Stimulated activated memory B cell treated with anti-CD40 and anti-IgM and Interleukin-4, amounts not matched to agents 10 μg/mL and 1 μg/mL and 100 μg/mL, for 72 hours (primary cell): ENCODE measurements at regions not wholly inside any gene's neighbourhood (a gene's known extent, or its start where the extent isn't known, plus 50 kb on each side); places are given as distances from the start of the nearest gene placed in this dataset.

ENCODE experiments used
- ATAC-seq: fragments of 150-1000 bp; cut with Tn5 transposase; 2 replicates; pipeline ENCODE4 v1.10.0; 2021
- H3K27ac Mint-ChIP-seq: one replicate; pipeline ENCODE4 v1.8.0; 2022; ENCODE audit warnings: mild to moderate bottlenecking, mixed read lengths
- H3K27me3 Mint-ChIP-seq: one replicate; pipeline ENCODE4 v1.8.0; 2022; ENCODE audit warnings: mixed read lengths
- H3K36me3 Mint-ChIP-seq: one replicate; pipeline ENCODE4 v1.8.0; 2022; ENCODE audit warnings: mixed read lengths
- H3K4me1 Mint-ChIP-seq: one replicate; pipeline ENCODE4 v1.8.0; 2022; ENCODE audit warnings: mixed read lengths
- H3K4me3 Mint-ChIP-seq: one replicate; pipeline ENCODE4 v1.8.0; 2022; ENCODE audit warnings: mild to moderate bottlenecking, moderate library complexity, mixed read lengths
- H3K9me3 Mint-ChIP-seq: one replicate; pipeline ENCODE4 v1.8.0; 2022; ENCODE audit warnings: mixed read lengths

GRCh38 chr7:131096267-131096927, 231.3 kb upstream of the MKLN1 start:
- H3K36me3 Mint-ChIP-seq: peaks cover 45% of the 10 kb centered on the region
- H3K27ac Mint-ChIP-seq: no peak overlapping the region

GRCh38 chr7:131097662-131098376, 229.9 kb upstream of the MKLN1 start:
- Mint-ChIP-seq H3K27ac (peak overlapping the region; percentile 11), H3K9me3 (no peaks in the 10 kb centered on the region), H3K36me3 (peaks cover 55% of the 10 kb centered on the region), H3K27me3 (no peaks in the 10 kb centered on the region), H3K4me1 (peaks cover 87% of the 10 kb centered on the region), H3K4me3 (no peak overlapping the region)
- ATAC-seq: no peak

More at GRCh38 chr7:131096267-131096927, 231.3 kb upstream of the MKLN1 start:
- peaks cover 86% of the 10 kb centered on the region for H3K4me1 Mint-ChIP-seq
- ATAC-seq: no peak
- H3K4me3 Mint-ChIP-seq: no peak overlapping the region
- H3K27me3 Mint-ChIP-seq: no peaks in the 10 kb centered on the region
- H3K9me3 Mint-ChIP-seq: no peaks in the 10 kb centered on the region

- peaks cover 88% of the 10 kb centered on the region for H3K4me1 Mint-ChIP-seq
- peaks cover 60% of the 10 kb centered on the region for H3K36me3 Mint-ChIP-seq
- no peaks in the 10 kb centered on the region for H3K27me3 Mint-ChIP-seq
- no peaks in the 10 kb centered on the region for H3K9me3 Mint-ChIP-seq
- ATAC-seq: no peak
- peak overlapping the region; percentile 11 for H3K4me3 Mint-ChIP-seq
- H3K27ac Mint-ChIP-seq: peak overlapping the region; percentile 11
Measured at GRCh38 chr7:131098527-131098926, 229.1 kb upstream of the MKLN1 start.

GRCh38 chr7:131100357-131101054, 227.2 kb upstream of the MKLN1 start:
- Mint-ChIP-seq H3K4me1 (peaks cover 91% of the 10 kb centered on the region), H3K27ac (peak overlapping the region; percentile 66), H3K27me3 (no peaks in the 10 kb centered on the region), H3K4me3 (peak overlapping the region; percentile 57), H3K36me3 (peaks cover 60% of the 10 kb centered on the region), H3K9me3 (no peaks in the 10 kb centered on the region)
- ATAC-seq: no peak

- Mint-ChIP-seq H3K27ac (peak overlapping the region; percentile 31), H3K36me3 (peaks cover 60% of the 10 kb centered on the region), H3K27me3 (no peaks in the 10 kb centered on the region), H3K4me1 (peaks cover 65% of the 10 kb centered on the region), H3K4me3 (peak overlapping the region; percentile 66), H3K9me3 (no peaks in the 10 kb centered on the region)
- ATAC-seq: no peak
Measured at GRCh38 chr7:131103997-131104396, 223.7 kb upstream of the MKLN1 start.

DNA sequence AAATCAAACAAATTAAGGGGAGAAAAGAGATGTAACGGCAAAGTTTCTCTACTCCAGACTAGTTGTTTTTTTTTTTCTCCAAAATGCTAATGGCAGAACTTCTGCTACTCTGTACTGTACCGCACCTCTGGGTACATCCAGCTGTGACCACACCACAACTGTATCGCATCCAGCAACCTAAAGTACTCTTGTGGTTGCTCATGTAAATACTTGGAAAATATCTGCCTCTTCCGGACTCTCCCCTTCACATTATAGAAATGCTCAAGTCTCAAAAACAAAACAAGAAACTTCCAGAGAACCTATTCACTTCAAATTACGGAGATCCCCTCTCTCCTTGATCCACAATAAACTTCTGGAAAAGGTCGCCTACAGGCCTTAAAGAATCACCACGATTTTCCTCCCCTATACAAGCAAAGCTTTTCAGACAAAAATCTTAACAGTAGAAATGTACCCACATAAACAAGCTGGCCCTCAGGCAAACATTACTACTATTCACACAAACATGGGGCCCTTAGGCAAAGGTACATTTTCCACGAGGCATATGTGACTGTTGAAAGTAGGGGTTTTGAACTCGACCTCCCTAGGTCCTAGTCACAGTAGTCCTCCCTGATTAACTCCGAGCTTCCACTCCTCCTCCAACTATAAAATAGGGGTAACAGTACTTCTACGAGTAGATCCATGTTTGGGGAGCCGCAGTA, 222.9 kb upstream of the MKLN1 start:
- Mint-ChIP-seq H3K27ac (peak overlapping the region; percentile 31), H3K4me3 (peak overlapping the region; percentile 66), H3K36me3 (peaks cover 57% of the 10 kb centered on the region), H3K4me1 (peaks cover 68% of the 10 kb centered on the region), H3K9me3 (no peaks in the 10 kb centered on the region), H3K27me3 (no peaks in the 10 kb centered on the region)
- no peak for ATAC-seq

DNA sequence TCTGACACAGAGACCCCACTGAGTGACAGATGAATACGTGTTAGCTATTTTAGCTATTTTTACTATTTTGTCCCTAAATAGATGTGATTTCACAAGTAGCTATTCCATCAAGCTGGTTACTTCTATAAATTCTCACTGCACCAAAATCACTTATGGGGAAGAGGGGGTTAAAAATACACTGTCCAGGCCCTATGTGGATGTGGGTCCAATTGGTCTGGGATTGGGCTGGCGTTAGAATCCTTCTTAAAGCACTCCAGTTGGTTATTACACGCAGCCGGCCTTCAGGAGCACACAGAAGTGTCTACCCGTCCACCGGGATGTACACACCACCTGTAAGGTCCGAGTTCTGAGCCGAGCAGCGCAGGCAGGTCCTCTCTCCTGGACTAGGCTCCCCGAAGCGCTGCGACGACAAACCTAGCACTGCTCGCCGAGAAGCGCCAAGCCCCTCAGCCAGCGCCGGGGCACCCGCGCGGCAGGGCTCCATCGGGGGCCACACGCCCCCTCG, 222.3 kb upstream of the MKLN1 start:
- Mint-ChIP-seq H3K9me3 (no peaks in the 10 kb centered on the region), H3K27me3 (no peaks in the 10 kb centered on the region), H3K4me3 (peak overlapping the region; percentile 66), H3K4me1 (peaks cover 64% of the 10 kb centered on the region), H3K27ac (peak overlapping the region; percentile 31), H3K36me3 (peaks cover 54% of the 10 kb centered on the region)
- ATAC-seq: no peak

GRCh38 chr7:131105799-131106680, 221.6 kb upstream of the MKLN1 start:
- no peaks in the 10 kb centered on the region for H3K27me3 Mint-ChIP-seq
- peaks cover 65% of the 10 kb centered on the region for H3K4me1 Mint-ChIP-seq
- no peaks in the 10 kb centered on the region for H3K9me3 Mint-ChIP-seq
- H3K36me3 Mint-ChIP-seq: peaks cover 48% of the 10 kb centered on the region
- ATAC-seq: peak; percentile 78
- peak overlapping the region; percentile 84 for H3K4me3 Mint-ChIP-seq
- H3K27ac Mint-ChIP-seq: peak overlapping the region; percentile 89

DNA sequence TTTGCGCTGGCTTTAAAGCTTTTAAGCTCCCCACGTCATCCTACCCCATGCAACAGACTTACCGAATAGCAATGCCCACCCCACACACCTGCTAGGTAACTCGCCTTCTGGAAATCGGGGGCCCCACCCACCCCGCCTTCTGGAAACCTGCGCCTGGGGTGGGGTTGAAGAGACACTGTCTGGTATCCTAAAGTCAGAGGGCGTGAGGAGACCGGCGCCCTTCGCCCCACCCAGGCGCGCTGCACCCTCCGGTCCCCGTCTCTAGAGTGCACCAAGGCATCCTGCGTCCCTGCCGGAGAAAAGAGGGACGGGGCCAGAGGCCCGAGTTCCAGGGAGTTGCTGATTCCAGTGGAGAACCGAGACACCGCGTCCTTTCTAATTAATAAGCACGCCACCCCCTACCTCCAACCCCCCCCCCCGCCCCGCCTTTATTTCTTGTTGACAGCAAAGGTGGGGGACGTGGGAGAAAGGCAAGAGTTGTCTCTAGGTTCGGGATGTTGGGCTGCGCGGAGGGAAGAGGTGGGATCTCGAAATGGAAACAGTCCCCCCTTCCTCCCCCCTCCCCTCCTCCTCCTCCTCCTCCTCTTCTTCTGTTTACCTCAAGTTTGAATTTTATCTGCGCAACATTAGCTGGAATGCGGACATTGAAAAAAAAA, 220.9 kb upstream of the MKLN1 start:
- H3K36me3 Mint-ChIP-seq: peaks cover 44% of the 10 kb centered on the region
- no peaks in the 10 kb centered on the region for H3K9me3 Mint-ChIP-seq
- ATAC-seq: peak; percentile 5
- peaks cover 65% of the 10 kb centered on the region for H3K4me1 Mint-ChIP-seq
- peak overlapping the region; percentile 89 for H3K27ac Mint-ChIP-seq
- H3K4me3 Mint-ChIP-seq: peak overlapping the region; percentile 84
- no peaks in the 10 kb centered on the region for H3K27me3 Mint-ChIP-seq

- peaks cover 62% of the 10 kb centered on the region for H3K4me1 Mint-ChIP-seq
- ATAC-seq: peak; percentile 76
- H3K27ac Mint-ChIP-seq: peak overlapping the region; percentile 89
- no peaks in the 10 kb centered on the region for H3K9me3 Mint-ChIP-seq
- peak overlapping the region; percentile 84 for H3K4me3 Mint-ChIP-seq
- no peaks in the 10 kb centered on the region for H3K27me3 Mint-ChIP-seq
- peaks cover 37% of the 10 kb centered on the region for H3K36me3 Mint-ChIP-seq
Measured at GRCh38 chr7:131107337-131108211, 220.1 kb upstream of the MKLN1 start.

- peaks cover 60% of the 10 kb centered on the region for H3K4me1 Mint-ChIP-seq
- H3K36me3 Mint-ChIP-seq: peaks cover 31% of the 10 kb centered on the region
Measured at GRCh38 chr7:131108212-131108940, 219.3 kb upstream of the MKLN1 start.

GRCh38 chr7:131109011-131109758, 218.5 kb upstream of the MKLN1 start:
- H3K9me3 Mint-ChIP-seq: no peaks in the 10 kb centered on the region
- peaks cover 52% of the 10 kb centered on the region for H3K4me1 Mint-ChIP-seq
- H3K27me3 Mint-ChIP-seq: no peaks in the 10 kb centered on the region
- peak overlapping the region; percentile 89 for H3K27ac Mint-ChIP-seq
- peaks cover 24% of the 10 kb centered on the region for H3K36me3 Mint-ChIP-seq
- ATAC-seq: no peak
- peak overlapping the region; percentile 84 for H3K4me3 Mint-ChIP-seq

More at GRCh38 chr7:131108212-131108940, 219.3 kb upstream of the MKLN1 start:
- no peak for ATAC-seq
- Mint-ChIP-seq H3K4me3 (peak overlapping the region; percentile 84), H3K9me3 (no peaks in the 10 kb centered on the region), H3K27me3 (no peaks in the 10 kb centered on the region), H3K27ac (peak overlapping the region; percentile 89)
